Activated CD4-positive, alpha-beta T cell treated with anti-CD3 and anti-CD28 coated beads, Interleukin-2, amount 50 U/mL, for 16 hours (primary cell): ENCODE measurements at regions not wholly inside any gene's neighbourhood (a gene's known extent, or its start where the extent isn't known, plus 50 kb on each side); places are given as distances from the start of the nearest gene placed in this dataset.
"Not testable (repeated sequence)": the region's sequence is repeated elsewhere in the genome, so short reads cannot be mapped to it uniquely, and the experiment has no call there.

Experiments
- DNase-seq: peaks from one replicate; pipeline ENCODE4 v3.0.0-alpha.2; 2020

- not testable (repeated sequence) for DNase-seq
Observed at GRCh38 chr5:71822065-71822464, 103.0 kb downstream of the CARTPT start.

- no peak for DNase-seq
Observed at GRCh38 chr5:71825992-71826391, 106.9 kb downstream of the CARTPT start.

DNA sequence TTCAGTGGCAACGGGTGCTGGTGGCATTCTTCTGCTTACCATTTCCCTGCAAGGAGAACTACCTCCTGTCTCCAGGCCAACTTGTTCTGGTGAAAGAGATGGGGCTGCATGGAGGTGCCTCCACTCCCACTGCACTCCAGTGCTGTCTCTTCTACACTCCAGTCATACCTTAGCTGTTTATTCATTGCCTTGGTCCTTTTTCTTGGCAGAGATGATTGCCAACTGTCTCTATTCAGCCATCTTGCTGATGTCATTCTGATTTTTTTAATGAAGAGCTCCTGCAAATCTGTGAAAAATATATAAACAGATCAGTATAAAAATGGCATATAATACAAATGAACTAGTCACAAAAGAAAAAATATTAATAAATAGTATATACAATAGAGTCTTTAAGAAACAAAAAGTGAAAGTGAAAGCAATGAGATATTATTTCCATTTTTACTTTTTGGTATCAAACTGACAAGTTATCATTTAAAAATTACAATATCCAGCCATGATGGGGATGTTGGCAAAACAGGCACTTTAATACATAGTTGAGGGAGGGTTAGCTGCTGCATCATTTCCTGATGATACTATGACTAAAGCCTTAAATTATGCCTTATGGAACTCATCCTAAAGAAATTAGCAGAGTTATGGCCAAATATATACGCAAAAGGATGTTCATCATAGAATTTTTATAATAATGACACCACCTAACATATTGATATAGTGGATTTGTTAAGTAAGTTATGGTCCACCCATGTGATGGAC is 109.4 kb downstream of the CARTPT start:
- no peak for DNase-seq

- no peak for DNase-seq
Observed at GRCh38 chr5:71829206-71829605, 110.1 kb downstream of the CARTPT start.

GRCh38 chr5:71830681-71831539 is 111.8 kb downstream of the CARTPT start:
- no peak for DNase-seq

DNA sequence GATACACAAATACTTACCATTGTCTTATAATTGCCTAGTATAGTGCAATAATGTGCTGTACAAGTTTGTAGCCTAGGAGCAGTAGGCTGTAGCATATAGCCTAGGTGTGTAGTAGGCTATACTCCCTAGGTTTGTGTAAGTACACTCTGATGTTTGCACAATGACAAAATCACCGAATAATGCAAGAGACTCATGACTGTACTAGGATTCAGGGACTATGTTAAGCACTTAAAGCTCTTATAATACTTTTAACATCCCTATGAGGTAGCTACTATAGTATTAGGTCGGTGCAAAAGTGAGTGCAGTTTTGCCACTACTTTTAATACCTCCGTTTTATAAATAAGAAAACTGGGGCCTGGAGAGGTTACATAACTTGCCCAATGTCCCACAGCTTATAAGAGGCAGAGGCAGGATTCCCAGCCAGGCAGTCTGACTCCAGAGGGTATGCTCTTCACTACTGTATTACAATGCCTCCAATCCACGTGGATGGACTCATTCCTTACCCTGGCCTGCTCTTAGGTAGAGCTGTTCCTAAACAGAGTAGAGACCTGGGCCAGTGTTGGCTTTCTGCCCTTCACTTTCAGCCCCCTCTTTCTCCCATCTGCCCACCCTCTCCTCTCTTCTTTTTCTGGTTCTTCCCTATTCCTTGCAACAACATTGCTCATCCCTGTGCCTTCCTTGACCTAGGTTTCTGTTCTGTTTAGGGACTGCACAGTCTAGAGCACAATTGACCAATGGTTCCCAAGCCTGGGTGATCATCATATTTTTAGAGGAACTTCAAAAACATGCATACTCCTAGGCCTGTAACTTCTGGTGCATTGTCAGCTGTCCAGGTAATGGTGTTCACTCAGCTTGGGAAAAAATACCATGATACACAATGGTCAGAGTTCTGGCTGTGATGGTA is 114.0 kb downstream of the CARTPT start:
- no peak for DNase-seq

GRCh38 chr5:71834601-71835000 is 115.5 kb downstream of the CARTPT start:
- DNase-seq = no peak

DNA sequence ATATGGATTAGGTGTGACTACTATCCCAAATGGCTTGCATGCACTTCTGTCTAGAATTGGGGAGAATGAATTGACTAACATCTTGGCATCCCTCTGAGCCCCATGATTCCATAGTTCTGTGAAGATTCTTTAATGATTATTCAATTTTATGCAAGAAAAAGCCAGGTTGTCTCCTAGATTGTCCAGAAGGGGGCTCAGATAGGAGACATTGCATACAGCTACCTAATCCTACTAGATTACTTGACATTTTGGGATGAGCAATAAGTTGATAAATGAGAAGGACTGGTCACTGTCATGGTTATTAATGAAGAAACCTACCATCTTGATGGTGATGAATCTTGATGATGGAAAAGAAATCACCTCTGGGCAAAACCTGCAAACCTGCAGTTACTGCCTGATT is 117.0 kb downstream of the CARTPT start:
- DNase-seq = no peak

- DNase-seq = no peak
Observed at GRCh38 chr5:71836559-71837112, 117.6 kb downstream of the CARTPT start.

- DNase-seq = no peak
Observed at GRCh38 chr5:71838286-71838685, 119.2 kb downstream of the CARTPT start.

DNA sequence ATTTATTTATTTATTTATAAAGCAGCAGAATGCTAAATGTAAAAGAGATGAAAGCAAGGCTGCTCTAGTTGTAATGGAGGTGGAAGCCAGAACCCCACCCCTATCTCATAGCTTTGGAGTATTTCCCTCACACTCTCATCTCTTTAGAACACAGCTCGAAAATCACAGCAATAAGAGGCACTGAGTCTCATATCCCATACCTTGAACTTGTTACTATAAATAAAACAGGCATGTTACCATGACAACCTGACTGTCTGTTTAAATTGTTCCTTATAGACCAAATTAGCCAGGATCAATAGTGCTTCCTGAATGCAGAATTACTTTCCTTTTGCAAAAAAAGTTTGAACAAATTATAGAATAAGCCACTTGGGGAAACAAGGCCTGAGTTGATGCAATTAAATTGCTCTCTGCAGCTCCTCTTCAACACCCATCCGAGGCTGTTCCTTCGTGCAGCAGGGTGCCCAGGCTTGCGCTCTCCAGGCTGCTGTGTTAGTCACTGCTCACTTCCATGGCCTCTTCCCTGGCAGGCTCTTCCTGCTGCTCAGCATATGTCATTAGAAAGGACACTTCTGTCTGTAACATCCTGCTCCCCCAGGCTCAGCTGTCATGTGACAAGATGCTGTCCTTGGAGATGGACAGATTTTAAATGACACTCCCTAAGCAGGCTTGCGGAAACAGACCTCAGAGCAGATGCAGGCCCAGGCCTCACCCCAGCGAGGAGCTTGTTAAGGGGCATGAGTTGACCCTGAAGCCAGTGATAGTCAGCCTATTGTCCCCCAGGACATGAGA is 120.2 kb downstream of the CARTPT start:
- no peak for DNase-seq

DNA sequence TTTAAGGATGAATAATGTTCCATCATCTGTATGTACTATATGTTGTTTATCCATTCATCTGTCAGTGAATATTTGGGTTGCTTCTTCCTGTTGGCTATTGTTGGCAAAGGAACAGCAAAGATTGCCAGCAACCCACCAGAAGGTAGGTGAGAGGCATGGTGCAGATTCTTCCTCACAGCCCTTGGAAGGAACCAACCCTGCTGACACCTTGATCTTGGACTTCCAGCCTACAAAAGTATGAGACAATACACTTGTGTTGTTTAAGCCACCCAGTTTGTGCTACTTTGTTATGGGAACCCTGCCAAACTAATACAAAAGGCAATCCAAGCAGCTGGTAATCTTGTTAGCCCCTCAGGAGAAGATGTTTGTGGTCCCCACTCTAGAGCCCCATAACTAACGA is 122.0 kb downstream of the CARTPT start:
- no peak for DNase-seq

DNA sequence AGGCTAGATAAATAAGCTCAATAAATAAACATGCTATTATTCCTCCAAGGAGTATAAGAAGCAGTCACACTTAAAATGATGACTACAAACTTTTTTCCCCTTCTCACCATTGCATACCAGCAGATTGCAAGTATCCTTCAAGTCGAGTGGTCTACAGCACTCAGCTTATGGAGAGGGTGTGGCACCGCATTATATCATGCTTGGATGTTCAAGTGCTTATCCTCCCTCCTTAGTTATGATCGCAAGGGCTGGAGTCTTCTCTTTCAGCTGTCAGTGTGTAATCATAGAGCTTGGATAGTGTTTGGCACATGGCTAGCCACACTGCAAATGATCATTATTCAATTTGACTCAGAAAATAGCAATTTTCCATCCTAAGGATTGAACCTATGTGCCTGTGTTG is 124.0 kb downstream of the CARTPT start:
- DNase-seq = no peak

DNA sequence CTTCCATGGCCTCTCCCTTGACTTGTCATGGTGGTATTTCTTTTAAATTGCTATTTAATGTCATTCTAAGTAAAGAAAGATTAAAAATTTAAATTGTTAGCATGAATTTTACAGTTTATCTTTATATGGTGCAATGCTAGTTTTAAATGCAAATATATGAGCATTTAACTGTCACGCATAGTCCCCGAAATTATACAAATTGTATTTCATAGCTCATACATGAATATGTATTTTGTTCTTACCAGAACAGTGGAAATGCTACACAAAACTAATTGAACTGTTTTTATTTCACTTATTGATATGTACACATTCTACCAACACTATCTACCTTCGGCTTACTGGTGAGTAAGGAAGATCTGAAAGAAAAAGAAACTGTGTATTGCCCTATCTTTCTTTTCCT is 125.8 kb downstream of the CARTPT start:
- no peak for DNase-seq

GRCh38 chr5:71859515-71859914 is 140.4 kb downstream of the CARTPT start:
- no peak for DNase-seq

DNA sequence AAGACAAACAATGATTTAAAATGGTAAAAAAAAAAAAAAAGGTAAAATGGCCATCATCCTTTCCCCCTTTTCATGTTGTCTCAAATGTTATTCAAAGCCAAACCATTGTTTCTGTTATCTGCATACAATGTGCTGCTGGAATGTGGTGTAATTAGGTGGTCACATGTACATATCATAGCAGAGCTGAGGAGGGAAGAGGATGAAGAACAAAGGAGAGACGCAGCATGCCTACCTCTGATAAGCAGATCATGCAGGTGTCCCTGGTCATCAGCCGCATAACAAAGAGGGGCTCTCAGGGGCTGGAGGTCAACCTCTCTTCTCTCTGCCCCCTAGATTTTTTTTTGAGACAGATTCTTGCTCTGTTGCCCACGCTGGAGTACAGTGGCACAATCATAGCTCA is 141.0 kb downstream of the CARTPT start:
- DNase-seq = no peak

DNA sequence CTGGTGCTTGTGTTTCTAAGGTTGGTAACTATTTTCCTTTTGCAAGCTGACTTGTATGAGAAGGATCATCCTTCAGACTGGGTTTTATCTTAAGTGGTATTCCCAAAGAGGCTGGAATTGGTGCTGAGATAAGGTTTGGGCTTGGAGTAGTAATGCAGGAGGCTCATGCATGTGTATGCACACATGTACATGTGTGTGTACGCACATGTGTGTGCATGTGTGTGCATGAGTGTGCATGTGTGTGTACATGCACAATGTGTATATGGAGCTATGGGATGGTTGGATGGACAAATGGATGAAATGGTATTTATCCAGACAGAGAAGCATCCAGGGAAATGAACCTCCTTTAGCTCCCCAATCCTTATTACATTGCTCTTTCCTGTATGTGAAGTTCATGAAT is 142.6 kb downstream of the CARTPT start:
- no peak for DNase-seq

DNA sequence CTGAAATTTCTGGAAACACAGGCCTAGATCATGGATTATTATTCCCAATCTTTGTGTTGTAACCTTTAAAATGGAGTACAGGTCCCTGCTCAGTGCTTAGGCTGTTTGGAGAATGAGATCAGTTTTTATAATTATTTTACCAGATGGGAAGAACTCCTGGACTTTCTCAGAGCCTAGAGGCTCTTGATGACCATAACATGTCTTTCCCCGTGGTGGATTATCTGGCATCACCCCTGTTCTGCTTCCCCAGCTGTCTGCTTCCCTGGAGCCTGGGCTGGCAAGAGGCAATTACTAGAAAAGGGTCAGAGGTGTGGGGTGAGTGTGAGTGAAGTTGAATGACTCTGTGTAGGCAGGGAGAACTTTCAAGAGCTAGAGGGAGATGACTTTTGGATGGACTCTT is 143.0 kb downstream of the CARTPT start:
- DNase-seq = no peak

DNA sequence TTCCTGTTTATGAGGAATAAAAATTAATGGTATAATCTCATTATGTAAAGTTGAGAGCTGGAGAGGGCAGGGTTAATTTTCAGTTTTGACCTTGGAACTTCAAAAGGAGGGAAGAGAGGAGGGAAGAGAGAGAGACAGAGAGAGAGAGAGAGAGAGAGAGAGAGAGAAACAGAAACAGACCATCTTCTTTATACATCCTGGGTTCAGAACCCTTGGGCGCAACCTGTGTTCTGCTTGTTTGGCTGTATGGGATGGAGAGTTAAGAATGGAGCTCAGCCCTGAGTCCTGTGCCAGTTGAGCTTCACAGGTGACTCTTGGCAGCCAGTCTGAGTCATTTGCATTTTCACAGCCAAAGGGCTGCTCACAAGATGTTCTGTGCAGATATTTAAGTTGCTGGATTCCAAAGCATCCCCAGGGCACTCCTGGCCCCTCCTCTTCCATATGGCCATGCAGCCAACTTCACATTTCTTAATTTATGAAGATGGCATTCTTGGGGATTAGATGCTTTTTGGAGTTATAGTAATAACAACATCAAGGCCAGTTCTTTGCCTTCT is 143.5 kb downstream of the CARTPT start:
- DNase-seq = no peak

GRCh38 chr5:71864730-71865601 is 145.9 kb downstream of the CARTPT start:
- no peak for DNase-seq
